Sigmoid colon (tissue), 6 donors: ENCODE measurements at regions not wholly inside any gene's neighbourhood (a gene's known extent, or its start where the extent isn't known, plus 50 kb on each side); places are given as distances from the start of the nearest gene placed in this dataset.

Experiments used
- DNase-seq: peaks from one replicate; pipeline ENCODE4 v3.0.0-alpha.2; 2019
- H3K27ac ChIP-seq, 4 donors: fragments of 200-600 bp; sonication (generic); one replicate each; pipeline ENCODE4 v1.5.1; 2016 to 2019; ENCODE audit warnings: mild to moderate bottlenecking in 1 of 4
- H3K27me3 ChIP-seq, 3 donors: fragments of 200-600 bp; sonication (generic); one replicate each; pipeline ENCODE4 v1.5.1; 2019; ENCODE audit warnings: mild to moderate bottlenecking in 1 of 3
- H3K36me3 ChIP-seq, 4 donors: fragments of 200-600 bp; sonication (generic); one replicate each; pipeline ENCODE4 v1.5.1; 2016 to 2019
- H3K4me1 ChIP-seq, 4 donors: fragments of 200-600 bp; sonication (generic); one replicate each; pipeline ENCODE4 v1.5.1; 2017 to 2019
- H3K4me3 ChIP-seq, 4 donors: fragments of 200-600 bp; sonication (generic); one replicate each; pipeline ENCODE4 v1.5.1; 2017 to 2019; ENCODE audit warnings: mild to moderate bottlenecking in 2 of 4, moderate library complexity in 1 of 4
- H3K9me3 ChIP-seq, 4 donors: fragments of 200-600 bp in 3 of 4; sonication (generic) in 3 of 4; one replicate each; pipeline versions ENCODE4 v1.5.1 to v1.6.1; 2013 to 2019
- CTCF ChIP-seq, 4 experiments: fragments of 450-650 bp in 3 of 4; fragments of 200-600 bp in 1 of 4; IDR thresholded peaks; one replicate each; pipeline ENCODE4 v1.5.1; 2016 to 2019; ENCODE audit warnings: antibody characterized with exemption in 4 of 4, mild to moderate bottlenecking in 3 of 4, moderate library complexity in 2 of 4
- EP300 ChIP-seq, 4 donors: sonication (generic); formaldehyde crosslinking; IDR thresholded peaks; one replicate each; pipeline ENCODE4 v1.6.1; 2017; ENCODE audit warnings: antibody characterized with exemption in 4 of 4
- POLR2A ChIP-seq, 2 donors: fragments of 450-650 bp; IDR thresholded peaks; one replicate each; pipeline ENCODE4 v1.6.1; 2016; ENCODE audit warnings: antibody characterized with exemption in 2 of 2, mild to moderate bottlenecking in 2 of 2, moderate library complexity in 2 of 2
- POLR2AphosphoS5 ChIP-seq, 4 donors: sonication (generic); formaldehyde crosslinking; IDR thresholded peaks; one replicate each; pipeline ENCODE4 v1.6.1; 2017; ENCODE audit warnings: antibody characterized with exemption in 4 of 4
- WGBS, 2 donors: extraction: QIAGEN DNeasy Blood & Tissue Kit; methylation state at CpG; one replicate each; pipeline ENCODE4 v1.1.7; 2013; 5-methylcytosine and 5-hydroxymethylcytosine counted together
- intact Hi-C: fragments of 100-400 bp; cut with DNase I; formaldehyde crosslinking; loops from one replicate; pipeline ENCODE4 v1.15.1; 2023
- donor health status: healthy with polysubstance abuse.
- donor health status: healthy.

GRCh38 chr1:54497338-54497737 is 50.7 kb upstream of the ACOT11 start:
- 62 to 65% methylated on average over 6 of the region's 6 CpGs for WGBS, 2 donors
- H3K4me1 ChIP-seq = peaks cover 0 to 17% (median 15%) of the 10 kb centered on the region in 4 donors
- DNase-seq = no peak
- H3K27me3 ChIP-seq = no peaks in the 10 kb centered on the region
- intact Hi-C loops = loop anchor here (10.0 kb wide), 1 partner anchor 217 kb away; the partner anchor contains the start of gene TTC4
- H3K9me3 ChIP-seq = no peaks in the 10 kb centered on the region
- H3K4me3 ChIP-seq = no peak overlapping the region
- TF ChIP-seq EP300 (IDR thresholded peaks at IDR 0.05) (no peak), POLR2AphosphoS5 (IDR thresholded peaks at IDR 0.05) (no peak), POLR2A (IDR thresholded peaks at IDR 0.05) (no peak), CTCF (IDR thresholded peaks at IDR 0.05) (no peak)
- no peak overlapping the region for H3K27ac ChIP-seq
- no peaks in the 10 kb centered on the region for H3K36me3 ChIP-seq

GRCh38 chr1:54495954-54496353 is 52.1 kb upstream of the ACOT11 start:
- intact Hi-C loops = loop anchor here (10.0 kb wide), 1 partner anchor 219 kb away; the partner anchor contains the start of gene TTC4

GRCh38 chr1:54493608-54494007 is 54.4 kb upstream of the ACOT11 start:
- H3K4me3 ChIP-seq = no peak overlapping the region
- intact Hi-C loops = loop anchor here (10.0 kb wide), 1 partner anchor 221 kb away; the partner anchor contains the start of gene TTC4
- no peak for DNase-seq
- H3K9me3 ChIP-seq = no peaks in the 10 kb centered on the region
- TF ChIP-seq POLR2A (IDR thresholded peaks at IDR 0.05) (no peak), CTCF (IDR thresholded peaks at IDR 0.05) (no peak), POLR2AphosphoS5 (IDR thresholded peaks at IDR 0.05) (no peak), EP300 (IDR thresholded peaks at IDR 0.05) (no peak)
- peaks cover 0 to 23% (median 15%) of the 10 kb centered on the region in 4 donors for H3K4me1 ChIP-seq
- WGBS, 2 donors = 81 to 95% methylated on average over 2 of the region's 2 CpGs
- no peak overlapping the region for H3K27ac ChIP-seq
- H3K27me3 ChIP-seq = no peaks in the 10 kb centered on the region
- no peaks in the 10 kb centered on the region for H3K36me3 ChIP-seq

More at GRCh38 chr1:54495954-54496353, 52.1 kb upstream of the ACOT11 start:
- H3K27ac ChIP-seq = no peak overlapping the region
- no peaks in the 10 kb centered on the region for H3K9me3 ChIP-seq
- H3K27me3 ChIP-seq = no peaks in the 10 kb centered on the region
- TF ChIP-seq EP300 (IDR thresholded peaks at IDR 0.05) (no peak), POLR2AphosphoS5 (IDR thresholded peaks at IDR 0.05) (no peak), CTCF (IDR thresholded peaks at IDR 0.05) (no peak), POLR2A (IDR thresholded peaks at IDR 0.05) (no peak)
- 75 to 97% methylated on average over 7 of the region's 7 CpGs for WGBS, 2 donors
- H3K4me1 ChIP-seq = peaks cover 0 to 17% (median 16%) of the 10 kb centered on the region in 4 donors
- DNase-seq = no peak
- H3K36me3 ChIP-seq = no peaks in the 10 kb centered on the region
- H3K4me3 ChIP-seq = no peak overlapping the region

GRCh38 chr1:54490361-54491248 is 57.4 kb upstream of the ACOT11 start:
- TF ChIP-seq CTCF (IDR thresholded peaks at IDR 0.05) = no peak
- no peak for TF ChIP-seq EP300 (IDR thresholded peaks at IDR 0.05)
- no peak for TF ChIP-seq POLR2A (IDR thresholded peaks at IDR 0.05)
- no peak for TF ChIP-seq POLR2AphosphoS5 (IDR thresholded peaks at IDR 0.05)
- Histone ChIP-seq H3K4me3 (peak overlapping the region in 1 of 4 donors; percentile 13), H3K36me3 (no peaks in the 10 kb centered on the region), H3K27ac (peak overlapping the region in 3 of 4 donors; percentile 20 to 97 (median 27)), H3K4me1 (peaks cover 0 to 45% (median 39%) of the 10 kb centered on the region in 4 donors), H3K9me3 (no peaks in the 10 kb centered on the region), H3K27me3 (no peaks in the 10 kb centered on the region)
- DNase-seq = no peak
- 21 to 22% methylated on average over 22 of the region's 22 CpGs for WGBS, 2 donors
- intact Hi-C loops = loop anchor here (10.0 kb wide), 1 partner anchor 224 kb away; the partner anchor contains the start of gene TTC4
